Ectodermal cell (in vitro differentiated cells): ENCODE measurements at regions not wholly inside any gene's neighbourhood (a gene's known extent, or its start where the extent isn't known, plus 50 kb on each side); places are given as distances from the start of the nearest gene placed in this dataset.
"Not testable (repeated sequence)": the region's sequence is repeated elsewhere in the genome, so short reads cannot be mapped to it uniquely, and the experiment has no call there.

Source experiments
- H3K27ac ChIP-seq: 2 replicates; pipeline ENCODE4 v1.7.0; 2013; ENCODE audit warnings: mild to moderate bottlenecking, low read depth, low read length; ENCODE audit not compliant: insufficient read depth, poor library complexity, severe bottlenecking
- H3K27me3 ChIP-seq: 2 replicates; pipeline ENCODE4 v1.7.0; 2013; ENCODE audit warnings: mild to moderate bottlenecking, low read length; ENCODE audit not compliant: insufficient read depth, control insufficient read depth, poor library complexity, severe bottlenecking
- H3K36me3 ChIP-seq: one replicate; pipeline ENCODE4 v1.7.0; 2013; ENCODE audit warnings: low read length; ENCODE audit not compliant: control insufficient read depth, insufficient read depth
- H3K4me1 ChIP-seq: one replicate; pipeline ENCODE4 v1.7.0; 2013; ENCODE audit warnings: low read length; ENCODE audit not compliant: control insufficient read depth, insufficient read depth
- H3K4me3 ChIP-seq: 2 replicates; pipeline ENCODE4 v1.7.0; 2013; ENCODE audit warnings: low read depth, low read length, control low read depth; ENCODE audit not compliant: insufficient read depth
- H3K9me3 ChIP-seq: 2 replicates; pipeline ENCODE4 v1.7.0; 2013; ENCODE audit warnings: mild to moderate bottlenecking, low read length, moderate library complexity; ENCODE audit not compliant: control insufficient read depth
- WGBS, 2 experiments: methylation state at CpG; one replicate each; pipeline ENCODE4 v1.1.7; 2013; ENCODE audit warnings: missing lambda C conversion rate in 2 of 2; 5-methylcytosine and 5-hydroxymethylcytosine counted together

DNA sequence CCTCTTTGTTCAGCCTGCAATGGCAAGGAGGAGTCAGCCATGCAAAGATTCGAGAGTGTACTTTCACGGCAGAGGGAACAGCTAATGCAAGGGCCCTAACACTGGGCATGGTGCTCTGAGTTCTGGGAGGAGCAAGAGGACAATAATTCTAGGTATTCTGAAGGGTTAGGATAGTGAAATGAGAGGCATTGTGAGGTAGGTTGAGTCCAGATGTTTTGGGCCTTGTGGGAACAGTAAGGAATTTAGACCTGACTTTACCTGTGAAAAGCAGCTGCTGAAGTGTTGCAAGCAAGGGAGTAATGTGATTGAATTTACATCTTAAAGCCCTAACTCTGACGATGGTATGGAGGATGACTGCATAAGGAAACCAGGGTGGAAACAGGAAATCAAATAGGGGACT lies 211.6 kb downstream of the CNTN3 start:
- Histone ChIP-seq H3K36me3 (no peaks in the 10 kb centered on the region), H3K4me1 (no peaks in the 10 kb centered on the region), H3K4me3 (no peak overlapping the region), H3K27me3 (no peaks in the 10 kb centered on the region), H3K27ac (no peak overlapping the region), H3K9me3 (no peaks in the 10 kb centered on the region)
- 64 to 68% methylated on average over 3 of the region's 3 CpGs for WGBS, 2 experiments

DNA sequence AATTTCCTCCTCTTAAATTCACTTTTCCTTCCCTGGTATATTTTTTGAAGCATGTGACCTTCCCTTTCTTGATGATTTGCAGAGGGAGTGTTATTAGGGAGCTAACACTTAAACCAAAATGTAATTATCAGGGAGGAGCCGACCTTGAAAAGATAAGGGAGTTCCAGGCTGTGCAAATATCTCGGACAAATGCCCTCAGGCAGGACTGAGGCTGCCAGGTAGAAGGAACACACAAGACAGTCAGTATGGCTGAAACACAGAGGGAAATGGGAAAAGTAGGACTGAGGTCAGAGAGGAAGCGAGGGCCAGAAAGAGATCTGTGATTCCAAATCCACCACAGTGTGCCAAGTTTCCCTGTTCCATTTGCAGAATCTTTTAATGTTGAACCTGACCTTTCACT lies 221.0 kb downstream of the CNTN3 start:
- no peaks in the 10 kb centered on the region for H3K9me3 ChIP-seq
- peaks cover 3% of the 10 kb centered on the region for H3K4me1 ChIP-seq
- WGBS, 2 experiments: 60 to 65% methylated on average over 3 of the region's 3 CpGs

DNA sequence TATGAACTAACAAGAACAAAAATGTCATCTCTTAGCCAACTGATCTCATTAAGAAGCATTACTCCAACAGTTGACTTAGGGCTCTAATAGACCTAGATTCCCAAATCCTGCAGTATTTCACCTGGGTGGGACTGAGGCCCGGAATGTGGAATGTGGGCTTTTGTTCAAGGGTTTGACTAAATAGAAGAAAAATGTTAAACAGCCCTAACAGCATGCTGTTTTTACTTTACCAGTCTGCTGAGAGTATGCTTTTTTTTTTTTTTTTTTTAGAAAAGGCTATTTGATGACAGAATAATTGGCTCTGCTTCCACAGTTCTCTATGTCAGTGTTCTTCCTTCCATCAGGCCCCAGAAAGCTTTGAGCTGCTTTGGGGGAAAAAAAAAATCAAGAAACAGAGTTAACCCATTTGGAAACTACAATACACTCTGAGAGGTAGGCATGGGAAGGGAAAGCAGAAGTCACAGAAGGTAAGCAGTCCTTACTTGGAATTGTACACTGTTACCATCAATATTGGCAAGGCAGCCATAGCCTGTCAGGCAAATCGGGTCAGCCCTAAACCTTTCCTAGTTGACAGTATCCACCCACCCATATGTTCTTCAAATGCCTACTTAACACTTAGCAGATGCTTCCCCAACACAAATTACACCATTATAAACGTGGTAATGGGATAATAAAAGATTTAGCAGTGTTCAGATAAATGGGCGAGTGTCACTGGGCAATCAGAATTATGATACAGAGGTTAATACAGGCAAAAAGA lies 224.2 kb downstream of the CNTN3 start:
- WGBS, 2 experiments: 78 to 84% methylated on average over 3 to 4 of the region's 4 CpGs
- Histone ChIP-seq H3K27me3 (no peaks in the 10 kb centered on the region), H3K4me1 (peaks cover 3% of the 10 kb centered on the region), H3K4me3 (no peak overlapping the region), H3K9me3 (no peaks in the 10 kb centered on the region), H3K27ac (no peak overlapping the region), H3K36me3 (no peaks in the 10 kb centered on the region)

More for the DNA sequence above, 221.0 kb downstream of the CNTN3 start:
- H3K36me3 ChIP-seq: no peaks in the 10 kb centered on the region
- H3K4me3 ChIP-seq: no peak overlapping the region
- H3K27ac ChIP-seq: no peak overlapping the region
- no peaks in the 10 kb centered on the region for H3K27me3 ChIP-seq

DNA sequence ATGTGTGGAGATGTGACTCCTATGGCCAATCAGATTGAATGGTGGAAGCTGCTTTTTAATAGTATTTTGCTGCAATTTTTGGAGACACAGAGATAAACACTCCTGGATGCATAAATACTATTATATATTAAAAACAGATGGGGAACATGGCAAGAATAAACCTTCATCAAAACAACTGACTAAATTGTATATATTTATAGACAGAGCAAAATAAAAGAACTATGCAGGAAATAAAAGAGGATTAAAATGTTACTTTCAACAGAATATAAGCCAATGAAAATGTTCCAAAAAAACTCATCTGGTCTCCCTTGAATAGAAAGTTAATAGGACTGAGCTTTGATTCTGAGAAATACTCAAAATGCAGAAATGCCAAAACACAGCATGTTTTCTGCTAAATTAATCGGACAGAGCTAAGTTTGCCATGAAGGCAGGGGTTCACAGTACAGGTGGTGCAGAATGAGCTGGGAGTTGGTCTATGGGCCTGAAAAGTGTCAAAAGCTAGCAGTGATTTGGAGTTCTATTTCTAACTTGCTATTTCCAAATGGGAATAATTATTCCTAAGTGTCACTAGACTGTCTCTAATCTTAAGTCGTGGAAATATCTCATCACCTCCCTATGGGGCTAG lies 227.2 kb downstream of the CNTN3 start:
- Histone ChIP-seq H3K4me1 (peaks cover 3% of the 10 kb centered on the region), H3K9me3 (no peaks in the 10 kb centered on the region), H3K36me3 (no peaks in the 10 kb centered on the region), H3K27me3 (no peaks in the 10 kb centered on the region), H3K27ac (no peak overlapping the region), H3K4me3 (no peak overlapping the region)
- 94 to 100% methylated on average over 2 of the region's 2 CpGs for WGBS, 2 experiments

DNA sequence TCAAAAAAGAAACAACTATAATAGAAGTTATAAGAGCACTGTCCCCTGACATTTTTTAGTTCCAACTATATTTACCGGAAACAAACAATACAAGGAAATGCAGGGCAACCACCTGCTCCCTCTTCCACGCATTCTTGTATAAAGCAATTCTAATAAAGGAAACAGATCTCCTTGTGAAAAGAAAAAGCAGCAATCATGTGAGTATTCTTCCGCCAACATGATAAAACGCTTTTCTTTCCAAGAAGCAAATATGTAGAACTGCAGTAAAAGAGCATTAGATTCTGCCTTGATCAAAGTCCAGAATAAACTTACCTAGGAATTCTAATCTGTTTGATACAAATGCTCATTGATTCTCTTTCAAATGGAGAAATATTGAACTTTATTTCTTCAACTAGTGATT lies 230.3 kb downstream of the CNTN3 start:
- H3K4me1 ChIP-seq: no peaks in the 10 kb centered on the region
- H3K27ac ChIP-seq: no peak overlapping the region
- H3K4me3 ChIP-seq: no peak overlapping the region
- no peaks in the 10 kb centered on the region for H3K36me3 ChIP-seq
- WGBS, 2 experiments: 90 to 96% methylated on average over 4 of the region's 4 CpGs
- H3K27me3 ChIP-seq: no peaks in the 10 kb centered on the region
- H3K9me3 ChIP-seq: no peaks in the 10 kb centered on the region

DNA sequence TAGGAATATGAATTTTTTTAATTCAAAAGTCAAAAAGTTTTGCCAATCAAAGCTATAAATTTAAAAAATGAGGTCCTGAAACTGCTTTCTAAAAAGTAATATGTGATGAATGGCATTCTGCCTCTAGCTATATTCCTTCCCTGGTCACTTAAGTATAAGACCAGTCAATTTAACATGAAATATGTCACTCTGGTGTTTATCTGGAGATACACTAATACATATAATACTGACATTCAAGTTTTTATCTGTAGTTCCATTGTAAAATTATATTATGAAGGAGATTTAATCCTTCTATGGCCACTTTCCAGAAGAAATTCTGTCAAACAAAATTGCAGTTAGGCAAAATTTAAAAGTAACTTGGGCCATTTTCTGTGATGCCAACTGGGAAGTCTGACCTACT lies 236.8 kb downstream of the CNTN3 start:
- Histone ChIP-seq H3K9me3 (no peaks in the 10 kb centered on the region), H3K4me3 (no peak overlapping the region), H3K4me1 (no peaks in the 10 kb centered on the region)

DNA sequence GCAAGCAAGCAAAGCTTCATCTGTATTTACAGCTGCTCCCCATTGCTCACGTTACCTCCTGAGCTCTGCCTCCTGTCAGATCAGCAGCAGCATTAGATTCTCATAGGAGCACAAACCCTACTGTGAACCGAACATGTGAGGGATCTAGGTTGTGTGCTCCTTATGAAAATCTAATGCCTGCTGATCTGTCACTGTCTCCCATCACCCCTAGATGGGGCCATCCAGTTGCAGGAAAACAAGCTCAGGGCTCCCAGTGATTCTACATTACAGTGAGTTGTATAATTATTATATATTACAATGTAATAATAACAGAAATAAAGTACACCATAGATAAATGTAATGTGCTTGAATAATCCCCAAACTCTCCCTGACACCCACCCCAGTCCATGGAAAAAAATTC lies 238.1 kb downstream of the CNTN3 start:
- H3K36me3 ChIP-seq, H3K27me3 ChIP-seq, H3K9me3 ChIP-seq, H3K27ac ChIP-seq, H3K4me3 ChIP-seq, H3K4me1 ChIP-seq: not testable (repeated sequence)
- 96 to 100% methylated on average over 2 of the region's 2 CpGs for WGBS, 2 experiments

More for the DNA sequence above, 236.8 kb downstream of the CNTN3 start:
- H3K36me3 ChIP-seq: no peaks in the 10 kb centered on the region
- no peaks in the 10 kb centered on the region for H3K27me3 ChIP-seq
- H3K27ac ChIP-seq: no peak overlapping the region

DNA sequence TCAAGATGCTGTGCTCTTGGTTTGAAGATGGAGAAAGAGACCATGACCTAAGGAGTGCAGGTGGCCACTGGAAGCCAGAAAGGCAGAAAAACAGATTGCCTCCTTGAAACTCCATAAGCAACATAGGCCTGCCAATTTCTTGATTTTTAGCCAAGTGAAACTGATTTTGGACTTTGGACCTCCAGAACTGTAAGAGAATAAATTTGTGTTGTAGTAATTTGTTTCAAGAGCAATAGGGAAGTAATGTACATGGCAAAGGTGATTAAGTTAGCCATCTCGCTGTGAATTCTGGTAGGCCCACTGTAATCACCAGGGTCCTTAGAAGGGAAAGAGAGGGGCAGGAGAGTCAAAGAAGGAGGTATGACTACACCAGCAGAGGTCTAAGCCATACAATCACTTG lies 238.8 kb downstream of the CNTN3 start:
- H3K9me3 ChIP-seq: no peaks in the 10 kb centered on the region
- no peaks in the 10 kb centered on the region for H3K36me3 ChIP-seq
- H3K4me3 ChIP-seq: no peak overlapping the region
- no peaks in the 10 kb centered on the region for H3K27me3 ChIP-seq
- H3K27ac ChIP-seq: no peak overlapping the region
- no peaks in the 10 kb centered on the region for H3K4me1 ChIP-seq
- WGBS, 2 experiments: 97 to 98% methylated on average over 1 of the region's 1 CpG

DNA sequence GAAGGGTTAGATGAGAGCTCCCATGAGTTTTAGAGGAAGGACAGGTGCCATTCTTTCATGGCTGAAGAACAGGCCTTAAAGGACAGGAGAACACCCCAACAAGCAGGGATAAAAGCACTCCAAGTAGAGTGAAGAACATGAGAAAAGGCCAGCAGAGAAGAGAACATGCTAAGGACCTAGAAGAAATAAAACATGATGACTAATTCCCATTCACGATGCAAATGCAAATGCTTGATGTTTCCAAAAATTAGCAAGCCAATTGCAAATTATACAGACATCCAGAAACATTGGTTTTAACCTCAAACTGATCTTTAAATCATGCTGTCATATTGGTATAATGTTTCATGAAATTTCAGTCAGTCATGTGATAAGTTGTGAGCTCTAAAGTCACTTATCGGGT lies 241.7 kb downstream of the CNTN3 start:
- H3K27ac ChIP-seq: no peak overlapping the region
- 90 to 93% methylated on average over 1 to 2 of the region's 2 CpGs for WGBS, 2 experiments
- no peak overlapping the region for H3K4me3 ChIP-seq
- H3K9me3 ChIP-seq: no peaks in the 10 kb centered on the region
- H3K27me3 ChIP-seq: no peaks in the 10 kb centered on the region
- H3K36me3 ChIP-seq: no peaks in the 10 kb centered on the region
- H3K4me1 ChIP-seq: no peaks in the 10 kb centered on the region

DNA sequence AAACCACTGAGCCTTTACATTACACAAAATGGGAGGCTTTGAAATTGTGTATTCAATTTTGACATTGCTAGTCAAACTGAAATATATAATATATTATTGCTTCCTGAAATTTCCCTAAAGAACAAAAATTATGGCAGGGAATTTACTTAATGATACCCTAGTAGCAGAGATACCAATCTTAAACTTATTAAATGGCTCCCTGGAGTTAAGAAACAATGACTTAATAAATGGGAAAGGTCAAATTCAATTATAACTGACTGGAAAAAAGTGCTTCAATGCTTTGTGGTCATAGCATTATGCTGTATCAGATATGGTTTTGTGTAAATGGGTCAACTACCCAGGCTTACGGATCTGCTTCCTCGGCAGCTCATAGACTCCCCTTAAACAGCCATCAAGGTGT lies 244.1 kb downstream of the CNTN3 start:
- H3K9me3 ChIP-seq: no peaks in the 10 kb centered on the region
- H3K27me3 ChIP-seq: no peaks in the 10 kb centered on the region
- no peak overlapping the region for H3K4me3 ChIP-seq
- no peak overlapping the region for H3K27ac ChIP-seq
- WGBS, 2 experiments: 97 to 100% methylated on average over 1 to 2 of the region's 2 CpGs
- no peaks in the 10 kb centered on the region for H3K4me1 ChIP-seq
- no peaks in the 10 kb centered on the region for H3K36me3 ChIP-seq
